Activated T-helper 17 cell treated with anti-CD3 and anti-CD28 coated beads, Interleukin-2, amount 50 U/mL, for 72 hours (primary cell): ENCODE measurements at regions not wholly inside any gene's neighbourhood (a gene's known extent, or its start where the extent isn't known, plus 50 kb on each side); places are given as distances from the start of the nearest gene placed in this dataset.

Experiments
- ATAC-seq: fragments of 150-1000 bp; cut with Tn5 transposase; replicated peaks from 2 replicates; pipeline ENCODE4 v1.10.0; 2021; ENCODE audit warnings: mild to moderate bottlenecking, moderate library complexity
- H3K27ac Mint-ChIP-seq: one replicate; pipeline ENCODE4 v1.8.0; 2022; ENCODE audit warnings: mixed read lengths
- H3K27me3 Mint-ChIP-seq: one replicate; pipeline ENCODE4 v1.8.0; 2022; ENCODE audit warnings: mixed read lengths
- H3K36me3 Mint-ChIP-seq: one replicate; pipeline ENCODE4 v1.8.0; 2022; ENCODE audit warnings: low read depth, mild to moderate bottlenecking, mixed read lengths
- H3K4me1 Mint-ChIP-seq: one replicate; pipeline ENCODE4 v1.8.0; 2022; ENCODE audit warnings: mixed read lengths
- H3K4me3 Mint-ChIP-seq: one replicate; pipeline ENCODE4 v1.8.0; 2022; ENCODE audit warnings: mild to moderate bottlenecking, mixed read lengths
- H3K9me3 Mint-ChIP-seq: one replicate; pipeline ENCODE4 v1.8.0; 2022; ENCODE audit warnings: mixed read lengths

DNA sequence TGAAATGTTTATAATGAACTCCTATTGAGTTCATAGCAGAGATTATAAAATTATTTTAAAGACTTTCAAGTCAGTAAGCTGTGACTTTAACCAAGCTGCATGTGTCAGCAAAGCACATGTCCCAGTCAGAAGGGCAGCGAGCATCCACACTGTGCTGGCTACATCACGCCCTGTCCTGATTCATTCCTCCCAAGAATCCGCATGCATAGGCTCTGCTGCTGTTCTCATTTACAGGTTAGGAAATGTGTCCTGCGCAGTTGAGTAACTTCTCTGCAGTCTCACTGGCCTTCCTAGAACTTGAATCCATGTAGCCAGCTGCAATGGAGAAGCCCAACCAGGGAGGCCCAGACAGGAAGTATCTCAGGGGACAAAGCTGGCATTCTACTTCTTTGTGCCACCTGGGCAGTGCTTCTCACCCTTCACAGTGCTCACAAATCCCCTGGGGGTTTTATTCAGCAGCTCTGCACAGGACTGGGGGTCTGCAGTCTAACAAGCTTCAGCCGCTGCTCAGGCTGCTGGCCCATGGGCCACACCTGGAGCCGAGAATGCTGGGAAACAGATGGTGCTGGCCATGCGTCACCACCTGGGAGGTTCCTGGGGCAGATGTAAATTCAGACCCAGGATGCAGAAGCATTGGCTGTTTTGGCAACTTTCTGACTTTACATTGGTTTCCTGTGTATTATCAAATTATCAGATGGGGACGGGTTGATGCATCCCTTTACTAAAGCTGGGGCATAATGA, 192.8 kb upstream of the GDF10 start:
- Mint-ChIP-seq H3K27me3 (no peaks in the 10 kb centered on the region), H3K36me3 (no peaks in the 10 kb centered on the region), H3K4me3 (no peak overlapping the region), H3K9me3 (no peaks in the 10 kb centered on the region), H3K27ac (no peak overlapping the region), H3K4me1 (no peaks in the 10 kb centered on the region)
- ATAC-seq: no peak

DNA sequence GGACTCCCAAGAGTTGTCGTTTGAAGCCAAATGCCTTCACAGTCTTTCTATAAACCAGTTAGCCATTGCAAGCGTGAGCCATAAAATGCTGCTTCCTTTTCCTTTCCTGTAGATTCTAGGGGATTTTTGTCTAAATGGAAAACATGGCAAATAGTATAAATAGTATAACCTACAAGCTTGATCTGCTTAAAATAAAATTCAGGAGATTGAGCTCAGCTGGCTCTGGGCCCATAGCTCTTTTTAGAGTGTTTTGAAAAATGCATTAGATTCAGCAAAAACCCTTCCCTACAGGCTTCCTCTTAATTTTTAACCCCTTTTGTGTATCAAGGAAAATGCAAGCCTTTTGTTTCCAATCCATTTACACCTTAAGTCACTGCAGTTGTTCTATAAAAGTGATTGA, 190.1 kb upstream of the GDF10 start:
- Mint-ChIP-seq H3K27me3 (peaks cover 3% of the 10 kb centered on the region), H3K36me3 (no peaks in the 10 kb centered on the region), H3K27ac (no peak overlapping the region), H3K9me3 (no peaks in the 10 kb centered on the region), H3K4me3 (no peak overlapping the region), H3K4me1 (no peaks in the 10 kb centered on the region)
- no peak for ATAC-seq

GRCh38 chr10:47111329-47111862, 188.6 kb upstream of the GDF10 start:
- peaks cover 3% of the 10 kb centered on the region for H3K27me3 Mint-ChIP-seq
- no peak overlapping the region for H3K4me3 Mint-ChIP-seq
- ATAC-seq: no peak
- H3K9me3 Mint-ChIP-seq: no peaks in the 10 kb centered on the region
- H3K27ac Mint-ChIP-seq: no peak overlapping the region
- H3K4me1 Mint-ChIP-seq: no peaks in the 10 kb centered on the region
- H3K36me3 Mint-ChIP-seq: no peaks in the 10 kb centered on the region

GRCh38 chr10:47112612-47113011, 187.4 kb upstream of the GDF10 start:
- Mint-ChIP-seq H3K4me3 (no peak overlapping the region), H3K9me3 (no peaks in the 10 kb centered on the region), H3K36me3 (no peaks in the 10 kb centered on the region), H3K4me1 (no peaks in the 10 kb centered on the region), H3K27ac (no peak overlapping the region), H3K27me3 (peaks cover 3% of the 10 kb centered on the region)
- ATAC-seq: no peak

GRCh38 chr10:47113907-47114500, 186.0 kb upstream of the GDF10 start:
- Mint-ChIP-seq H3K9me3 (no peaks in the 10 kb centered on the region), H3K4me1 (no peaks in the 10 kb centered on the region), H3K27me3 (peaks cover 3% of the 10 kb centered on the region), H3K27ac (no peak overlapping the region), H3K4me3 (no peak overlapping the region), H3K36me3 (no peaks in the 10 kb centered on the region)
- no peak for ATAC-seq

GRCh38 chr10:47114680-47115186, 185.3 kb upstream of the GDF10 start:
- Mint-ChIP-seq H3K4me3 (no peak overlapping the region), H3K36me3 (no peaks in the 10 kb centered on the region), H3K4me1 (no peaks in the 10 kb centered on the region), H3K9me3 (no peaks in the 10 kb centered on the region), H3K27me3 (peaks cover 3% of the 10 kb centered on the region), H3K27ac (no peak overlapping the region)
- ATAC-seq: no peak

- H3K4me1 Mint-ChIP-seq: no peaks in the 10 kb centered on the region
- no peak for ATAC-seq
- H3K9me3 Mint-ChIP-seq: no peaks in the 10 kb centered on the region
- no peaks in the 10 kb centered on the region for H3K36me3 Mint-ChIP-seq
- H3K27me3 Mint-ChIP-seq: peaks cover 3% of the 10 kb centered on the region
- H3K4me3 Mint-ChIP-seq: no peak overlapping the region
- no peak overlapping the region for H3K27ac Mint-ChIP-seq
These were observed 184.7 kb upstream of the GDF10 start for GRCh38 chr10:47115322-47115721.

DNA sequence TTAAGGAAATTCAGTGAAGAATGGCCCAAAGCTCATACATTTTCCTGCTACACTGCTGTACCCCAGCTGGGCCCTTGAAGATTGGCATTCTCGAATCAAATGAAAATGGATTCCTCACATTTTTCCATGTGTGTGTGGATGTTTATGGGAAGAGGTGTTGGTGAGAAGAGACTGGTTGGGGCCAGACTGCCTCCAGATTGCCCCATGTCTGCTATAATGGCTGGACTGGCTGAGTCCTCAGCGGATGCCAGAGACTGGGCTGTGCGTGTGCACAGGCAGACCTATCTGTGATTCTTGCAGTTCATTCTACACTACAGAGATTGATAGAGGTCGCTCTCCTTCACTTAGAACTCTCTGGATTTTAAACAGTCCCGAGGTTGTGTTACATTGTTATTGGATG, 183.6 kb upstream of the GDF10 start:
- Mint-ChIP-seq H3K27ac (no peak overlapping the region), H3K4me1 (no peaks in the 10 kb centered on the region), H3K4me3 (no peak overlapping the region), H3K9me3 (no peaks in the 10 kb centered on the region), H3K36me3 (no peaks in the 10 kb centered on the region), H3K27me3 (peaks cover 13% of the 10 kb centered on the region)
- ATAC-seq: no peak

DNA sequence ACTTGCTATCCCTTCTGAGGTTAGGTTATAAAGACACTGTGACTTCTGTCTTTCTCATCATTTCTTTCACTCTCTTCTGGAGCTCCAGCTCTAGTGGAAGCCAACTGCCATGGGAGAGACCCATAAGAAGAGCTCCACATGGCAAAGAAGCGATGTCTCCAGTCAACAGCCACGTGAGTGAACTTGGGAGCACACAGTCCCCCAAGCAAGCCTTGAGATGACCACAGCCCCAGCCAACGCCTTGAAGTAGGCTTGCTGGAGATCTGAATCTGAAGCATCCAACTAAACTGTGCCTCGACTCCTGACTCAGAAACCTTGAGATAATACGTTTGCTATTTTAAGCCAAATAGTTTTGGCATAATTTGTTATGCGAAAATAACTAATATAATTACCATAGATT, 181.7 kb upstream of the GDF10 start:
- Mint-ChIP-seq H3K9me3 (no peaks in the 10 kb centered on the region), H3K27ac (no peak overlapping the region), H3K36me3 (no peaks in the 10 kb centered on the region), H3K4me1 (no peaks in the 10 kb centered on the region), H3K4me3 (no peak overlapping the region), H3K27me3 (peaks cover 12% of the 10 kb centered on the region)
- ATAC-seq: no peak

DNA sequence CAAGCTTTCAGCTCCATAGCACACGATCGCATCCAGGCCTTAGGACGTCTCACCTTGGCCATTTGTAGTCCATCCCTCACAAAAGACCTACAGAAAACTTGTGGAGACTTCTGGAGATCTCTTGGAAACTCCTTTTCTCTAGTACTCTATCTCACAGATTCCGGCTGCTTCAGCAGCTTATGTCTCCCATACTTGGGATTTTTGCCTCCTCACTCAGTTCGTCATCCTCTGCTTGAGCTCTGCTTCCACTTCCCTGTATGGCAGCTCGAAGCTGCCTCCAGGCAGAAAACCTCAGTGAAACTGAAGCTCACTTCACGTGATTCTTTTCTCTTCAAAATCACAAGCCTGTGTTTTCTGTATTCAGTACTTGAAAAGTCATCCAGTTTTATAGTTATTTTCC, 178.7 kb upstream of the GDF10 start:
- H3K9me3 Mint-ChIP-seq: no peaks in the 10 kb centered on the region
- ATAC-seq: no peak
- H3K4me3 Mint-ChIP-seq: no peak overlapping the region
- H3K27me3 Mint-ChIP-seq: peaks cover 18% of the 10 kb centered on the region
- H3K36me3 Mint-ChIP-seq: no peaks in the 10 kb centered on the region
- H3K4me1 Mint-ChIP-seq: no peaks in the 10 kb centered on the region
- no peak overlapping the region for H3K27ac Mint-ChIP-seq

- Mint-ChIP-seq H3K27ac (no peak overlapping the region), H3K9me3 (no peaks in the 10 kb centered on the region), H3K27me3 (peaks cover 18% of the 10 kb centered on the region), H3K4me3 (no peak overlapping the region), H3K4me1 (no peaks in the 10 kb centered on the region), H3K36me3 (no peaks in the 10 kb centered on the region)
- no peak for ATAC-seq
These were observed 176.2 kb upstream of the GDF10 start for GRCh38 chr10:47123716-47124288.

GRCh38 chr10:47127188-47127785, 172.7 kb upstream of the GDF10 start:
- H3K9me3 Mint-ChIP-seq: no peaks in the 10 kb centered on the region
- H3K4me1 Mint-ChIP-seq: no peaks in the 10 kb centered on the region
- H3K27ac Mint-ChIP-seq: no peak overlapping the region
- no peak for ATAC-seq
- H3K27me3 Mint-ChIP-seq: peaks cover 6% of the 10 kb centered on the region
- no peaks in the 10 kb centered on the region for H3K36me3 Mint-ChIP-seq
- H3K4me3 Mint-ChIP-seq: no peak overlapping the region

GRCh38 chr10:47130491-47130890, 169.5 kb upstream of the GDF10 start:
- Mint-ChIP-seq H3K4me1 (no peaks in the 10 kb centered on the region), H3K27ac (no peak overlapping the region), H3K27me3 (no peaks in the 10 kb centered on the region)

GRCh38 chr10:47133871-47134570, 166.0 kb upstream of the GDF10 start:
- H3K27me3 Mint-ChIP-seq: no peaks in the 10 kb centered on the region
- no peak overlapping the region for H3K4me3 Mint-ChIP-seq
- no peaks in the 10 kb centered on the region for H3K9me3 Mint-ChIP-seq
- H3K4me1 Mint-ChIP-seq: no peaks in the 10 kb centered on the region
- no peak overlapping the region for H3K27ac Mint-ChIP-seq
- ATAC-seq: no peak
- H3K36me3 Mint-ChIP-seq: no peaks in the 10 kb centered on the region

More at GRCh38 chr10:47130491-47130890, 169.5 kb upstream of the GDF10 start:
- ATAC-seq: no peak
- Mint-ChIP-seq H3K9me3 (no peaks in the 10 kb centered on the region), H3K36me3 (no peaks in the 10 kb centered on the region), H3K4me3 (no peak overlapping the region)
